ENCODE measurements at regions not wholly inside any gene's neighbourhood (a gene's known extent, or its start where the extent isn't known, plus 50 kb on each side); places are given as distances from the start of the nearest gene placed in this dataset.
A peak's percentile ranks its signal among the peaks of the same experiment; 100 is the strongest.

DNA sequence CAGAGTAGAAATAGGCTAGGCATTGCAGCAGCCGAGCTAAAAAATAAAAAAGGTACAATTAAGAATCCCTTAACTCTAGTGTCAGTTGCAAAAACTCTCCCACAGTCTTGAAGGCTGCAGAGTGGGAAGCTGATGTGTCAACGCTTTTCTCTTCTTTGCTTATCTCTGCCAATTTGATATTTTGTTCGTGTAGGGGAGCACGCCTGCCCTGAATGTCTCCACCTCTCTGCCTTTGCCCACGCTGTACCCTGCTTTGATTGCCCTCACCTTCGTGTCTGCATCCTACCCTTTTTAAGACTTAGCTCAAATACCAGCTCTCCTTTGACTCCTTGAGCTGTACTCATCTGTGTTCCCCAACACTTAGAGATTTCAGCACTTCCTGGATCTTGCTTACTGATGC is 155.4 kb upstream of the CADPS start:
- in situ Hi-C loops (cut with HindIII; ENCODE audit: low sequenced_read_pairs): no loop called here
- DNase-seq (ENCODE audit: low spot score): no peak

DNA sequence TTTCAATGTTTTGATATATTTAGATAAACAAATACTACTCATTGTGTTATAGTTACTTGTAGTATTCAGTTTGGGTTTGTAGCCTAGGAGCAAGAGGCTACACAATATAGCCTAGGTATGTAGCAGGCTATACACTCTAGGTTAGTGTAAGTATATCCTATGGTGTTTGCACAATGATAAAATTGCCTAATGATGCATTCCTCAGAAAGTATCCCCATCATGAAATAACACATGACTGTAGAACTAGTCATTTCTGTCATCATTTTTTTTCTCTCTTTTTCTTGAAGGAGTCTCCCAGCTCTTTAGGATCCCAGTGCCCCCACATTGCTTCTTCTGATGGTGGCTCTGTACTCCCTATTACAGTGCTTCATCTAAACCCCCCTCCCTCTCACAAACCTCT is 157.7 kb upstream of the CADPS start:
- in situ Hi-C loops (cut with HindIII; ENCODE audit: low sequenced_read_pairs): no loop called here

DNA sequence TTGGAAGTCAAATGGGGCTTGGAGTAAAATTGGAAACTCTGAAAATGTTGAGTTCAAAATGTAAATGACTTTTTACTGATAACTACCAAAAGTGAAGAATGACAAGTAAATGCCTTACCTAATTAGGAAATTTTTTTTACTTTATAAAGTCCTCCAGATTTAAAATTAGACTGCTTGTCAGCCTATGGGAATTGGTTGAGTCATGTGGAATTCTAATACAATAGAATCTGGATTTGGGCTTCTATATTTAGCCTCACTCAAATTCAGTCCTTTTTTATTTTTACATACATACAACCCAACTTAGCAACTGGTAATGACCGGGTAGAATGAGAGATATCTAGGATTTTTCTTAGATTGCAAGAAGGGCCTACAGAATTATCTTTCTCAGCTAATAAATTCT is 158.9 kb upstream of the CADPS start:
- in situ Hi-C loops (cut with HindIII; ENCODE audit: low sequenced_read_pairs): no loop called here
- no peak for DNase-seq (ENCODE audit: low spot score)

More for the DNA sequence above, 157.7 kb upstream of the CADPS start:
- DNase-seq (ENCODE audit: low spot score): no peak

DNA sequence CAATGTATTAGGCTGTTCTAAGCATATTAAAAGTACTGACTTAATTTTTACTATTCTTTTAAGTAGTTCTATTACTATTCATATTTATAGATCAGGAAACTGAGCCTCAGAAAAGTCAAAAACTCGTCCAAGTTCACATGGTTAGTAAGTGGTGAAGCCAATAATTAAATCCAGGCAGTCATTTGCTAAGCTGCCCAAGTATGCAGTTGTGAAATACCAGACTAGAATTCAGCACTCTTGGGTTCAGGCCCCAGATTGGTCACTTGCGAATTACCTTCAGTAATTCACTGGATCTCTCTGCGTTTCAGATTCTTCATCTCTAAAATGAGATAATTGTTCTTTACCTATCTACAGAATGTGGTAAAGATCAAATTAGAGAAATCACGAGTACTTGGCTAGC is 161.9 kb upstream of the CADPS start:
- in situ Hi-C loops (cut with HindIII; ENCODE audit: low sequenced_read_pairs): no loop called here
- no peak for DNase-seq (ENCODE audit: low spot score)

DNA sequence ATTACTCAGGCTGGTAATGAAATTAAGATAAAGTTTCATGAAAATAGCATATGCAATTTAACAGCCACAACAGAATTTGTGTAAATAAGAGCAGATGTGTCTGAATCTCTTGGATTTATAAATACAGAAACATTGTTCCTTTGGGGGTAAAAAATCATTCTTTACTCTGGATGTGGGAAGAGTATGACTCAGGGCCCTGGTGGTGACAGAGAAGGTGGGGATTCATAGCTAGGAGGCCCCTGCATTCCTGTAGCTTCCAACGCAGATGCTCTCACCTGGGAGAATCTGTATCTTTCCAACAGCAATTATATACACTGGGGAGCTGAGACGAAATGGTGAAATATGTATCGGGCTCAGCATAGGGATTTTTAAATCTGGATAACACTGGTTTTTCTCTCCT is 167.6 kb upstream of the CADPS start:
- no peak for DNase-seq (ENCODE audit: low spot score)
- in situ Hi-C loops (cut with HindIII; ENCODE audit: low sequenced_read_pairs): no loop called here

DNA sequence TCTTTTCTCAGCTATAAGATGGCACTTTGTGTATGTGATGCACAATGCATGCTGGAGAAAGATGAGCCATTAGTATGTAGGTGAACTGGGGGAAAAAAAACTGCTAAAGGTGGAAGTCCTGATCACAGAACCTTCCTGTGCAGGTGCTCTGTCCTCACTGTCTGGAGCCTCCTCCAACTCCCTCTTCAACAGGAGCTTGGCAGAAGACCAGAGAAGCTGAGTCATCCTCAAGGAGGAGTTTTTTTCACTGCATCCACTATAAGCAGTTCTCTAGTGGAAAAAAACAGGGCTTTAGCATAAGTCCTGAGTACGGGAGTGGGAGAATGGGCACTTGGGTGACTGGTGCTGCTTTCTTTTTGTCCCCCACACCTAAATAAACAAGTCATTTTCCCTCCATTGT is 168.4 kb upstream of the CADPS start:
- no peak for DNase-seq (ENCODE audit: low spot score)

DNA sequence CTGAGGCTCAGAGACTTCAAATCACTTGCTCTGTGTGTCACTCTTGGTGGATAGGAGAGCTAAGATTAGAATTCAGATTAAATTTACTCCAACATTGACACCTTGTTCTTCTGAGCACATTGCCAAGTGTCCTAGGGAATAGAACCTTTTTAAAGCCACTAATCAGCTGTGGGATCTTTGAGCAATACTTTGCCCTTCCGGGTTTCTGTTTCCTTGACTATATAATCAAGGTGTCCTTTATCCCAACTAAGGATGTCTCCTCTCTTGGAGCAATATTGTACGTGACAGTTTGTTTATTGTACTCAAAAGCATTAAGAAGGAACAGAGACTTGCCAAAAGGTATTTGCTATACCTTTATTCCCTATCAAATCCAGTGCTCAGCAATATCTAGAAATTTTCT is 170.9 kb upstream of the CADPS start:
- in situ Hi-C loops (cut with HindIII; ENCODE audit: low sequenced_read_pairs): no loop called here
- DNase-seq (ENCODE audit: low spot score): no peak

More for the DNA sequence above, 168.4 kb upstream of the CADPS start:
- in situ Hi-C loops (cut with HindIII; ENCODE audit: low sequenced_read_pairs): no loop called here

DNA sequence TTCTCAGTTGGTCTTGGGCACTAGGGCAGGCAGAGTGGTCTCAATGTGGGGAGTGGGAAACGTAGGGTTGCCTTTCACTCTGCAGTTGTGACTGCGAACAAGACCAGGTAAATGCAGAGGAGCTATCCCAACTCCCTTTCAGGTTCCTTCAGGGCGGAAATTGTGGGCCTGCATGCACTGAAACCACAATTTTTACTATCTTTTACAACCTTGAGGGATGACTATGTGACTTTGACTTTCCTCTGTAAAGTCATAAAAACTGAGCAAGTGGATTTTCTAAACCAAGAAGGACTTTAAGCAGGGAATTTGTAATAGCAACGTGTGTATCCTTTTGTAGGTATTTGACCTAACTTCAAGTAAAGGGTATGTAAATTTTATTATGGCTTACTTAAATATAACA is 171.4 kb upstream of the CADPS start:
- in situ Hi-C loops (cut with HindIII; ENCODE audit: low sequenced_read_pairs): no loop called here
- no peak for DNase-seq (ENCODE audit: low spot score)

DNA sequence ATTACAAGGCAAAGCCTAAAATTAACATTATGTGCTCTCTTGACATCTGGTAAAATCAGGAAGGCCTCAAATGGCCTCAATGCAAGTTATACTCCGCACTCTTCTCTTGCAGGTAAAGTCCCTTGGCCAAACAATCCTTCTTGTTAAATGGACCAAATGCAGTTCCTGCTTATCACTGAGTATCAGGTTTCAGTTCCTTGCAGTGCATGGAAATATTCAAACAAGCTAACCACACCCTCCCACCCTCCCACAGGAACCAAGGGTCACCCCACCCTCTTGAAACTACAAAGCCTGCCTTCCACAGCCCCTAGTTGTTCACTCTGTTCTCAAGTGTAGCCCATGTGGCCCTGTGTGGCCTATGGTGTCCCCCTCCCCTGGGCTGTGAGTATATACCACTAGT is 171.9 kb upstream of the CADPS start:
- in situ Hi-C loops (cut with HindIII; ENCODE audit: low sequenced_read_pairs): no loop called here
- DNase-seq (ENCODE audit: low spot score): no peak

DNA sequence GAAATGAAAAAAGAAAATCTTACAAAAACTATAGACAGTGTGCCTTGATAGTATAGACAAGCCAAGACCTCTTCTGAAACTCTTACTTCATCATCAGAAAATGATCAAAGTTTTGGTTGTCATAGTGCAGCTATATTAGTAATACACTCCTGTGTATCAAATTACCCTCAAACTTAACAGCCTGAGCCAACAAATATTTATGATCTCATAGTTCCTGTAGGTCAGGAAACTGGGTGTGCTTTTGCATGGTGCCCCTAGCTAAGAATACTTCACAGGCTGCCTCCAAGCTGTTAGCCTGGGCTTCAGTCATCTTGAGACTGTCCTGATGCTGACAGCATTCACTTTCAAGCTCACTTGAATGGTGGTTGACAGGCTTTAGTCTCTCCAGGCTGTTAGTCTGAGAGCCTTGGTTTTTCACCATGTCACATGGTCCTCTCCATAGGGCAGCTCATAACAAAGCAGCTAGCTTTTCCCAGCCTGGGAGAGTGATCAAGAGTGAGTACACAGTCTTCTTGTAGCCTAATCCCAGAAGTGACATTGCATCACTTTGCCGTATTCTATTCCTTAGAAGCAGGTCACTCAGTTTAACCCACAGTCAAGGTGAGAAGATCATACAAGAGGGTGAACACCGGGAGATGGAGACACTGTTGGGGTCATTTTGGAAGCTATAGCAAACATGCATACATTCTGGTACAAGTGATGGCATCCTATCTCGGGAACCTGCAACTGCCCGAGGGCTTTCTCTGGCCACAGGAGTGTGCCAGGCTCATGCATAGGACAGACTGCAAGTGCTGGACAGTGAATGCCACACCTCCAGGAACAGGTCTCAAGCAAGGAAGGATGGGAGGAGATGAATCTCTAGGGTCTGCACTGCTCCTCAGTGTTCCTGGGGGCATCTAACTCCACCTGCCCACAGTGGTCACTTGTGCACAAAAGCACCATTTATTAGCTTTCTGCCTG is 173.4 kb upstream of the CADPS start:
- DNase-seq (ENCODE audit: low spot score): no peak
- in situ Hi-C loops (cut with HindIII; ENCODE audit: low sequenced_read_pairs): no loop called here

DNA sequence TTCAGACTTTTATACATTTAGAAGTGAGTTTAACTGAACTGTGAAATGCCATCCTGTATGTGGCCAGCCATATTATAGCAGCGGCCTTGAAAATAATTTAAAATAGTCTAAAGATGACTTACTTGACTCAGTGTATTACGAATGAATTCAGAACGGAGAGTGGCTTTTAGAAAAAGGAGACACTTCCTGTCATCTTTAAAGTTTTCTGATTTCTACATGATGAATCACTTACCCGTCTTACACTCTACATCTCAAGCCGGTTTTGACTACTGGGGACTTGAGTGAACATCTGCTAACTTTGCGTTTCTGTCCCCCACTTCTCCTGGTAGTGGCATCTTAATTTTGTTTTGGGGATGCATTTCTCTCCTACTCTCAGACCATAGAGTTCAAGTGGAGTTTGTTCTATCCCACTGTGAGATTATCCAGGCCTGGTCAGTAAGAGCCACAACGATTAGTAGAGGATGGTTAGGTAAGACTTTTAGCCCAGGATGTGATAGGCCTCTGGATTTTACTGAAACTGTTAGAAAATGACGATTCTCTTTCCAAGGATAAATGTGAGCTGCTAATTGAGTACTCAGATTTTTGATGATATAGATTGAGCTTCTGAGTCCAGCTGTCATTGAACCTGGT is 175.4 kb upstream of the CADPS start:
- in situ Hi-C loops (cut with HindIII; ENCODE audit: low sequenced_read_pairs): no loop called here
- no peak for DNase-seq (ENCODE audit: low spot score)

DNA sequence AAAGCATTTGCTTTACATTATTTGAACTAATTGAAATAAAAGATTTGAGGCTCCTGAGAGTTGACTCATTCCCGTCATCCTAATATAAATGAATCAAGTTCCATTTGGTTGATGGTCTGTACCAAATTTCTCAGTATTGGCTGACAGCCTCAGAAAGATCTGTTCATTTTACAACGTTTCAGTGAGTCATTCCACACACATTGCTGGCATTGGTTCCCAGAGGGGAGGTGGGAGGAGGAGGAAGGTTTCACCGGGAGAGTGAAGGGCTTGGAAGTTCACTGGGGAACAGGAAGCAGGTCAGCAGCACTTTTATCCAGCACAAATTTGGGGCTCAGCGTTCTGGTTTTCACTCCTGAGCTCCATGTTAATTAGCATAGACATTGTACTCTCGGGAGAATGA is 176.7 kb upstream of the CADPS start:
- in situ Hi-C loops (cut with HindIII; ENCODE audit: low sequenced_read_pairs): no loop called here
- no peak for DNase-seq (ENCODE audit: low spot score)

DNA sequence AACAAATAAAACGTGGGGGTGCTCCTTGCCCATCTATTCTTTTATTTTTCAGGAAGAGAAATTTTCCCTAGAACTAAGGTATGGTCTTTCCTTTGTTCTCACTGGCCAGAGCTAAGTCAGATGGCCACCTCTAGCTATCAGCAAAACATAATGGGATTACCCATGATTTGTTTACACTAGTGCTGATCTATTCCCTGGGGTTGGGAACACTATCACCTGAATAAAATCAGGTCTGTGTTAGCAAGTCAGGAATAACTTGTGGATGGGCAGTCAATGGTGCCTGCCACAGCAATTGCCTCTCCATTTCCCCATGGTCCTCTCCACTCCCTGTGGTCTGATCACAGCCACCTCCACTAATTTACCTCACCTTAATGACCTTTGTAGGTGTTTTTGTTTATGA is 181.7 kb upstream of the CADPS start:
- no peak for DNase-seq (ENCODE audit: low spot score)
- in situ Hi-C loops (cut with HindIII; ENCODE audit: low sequenced_read_pairs): no loop called here

DNA sequence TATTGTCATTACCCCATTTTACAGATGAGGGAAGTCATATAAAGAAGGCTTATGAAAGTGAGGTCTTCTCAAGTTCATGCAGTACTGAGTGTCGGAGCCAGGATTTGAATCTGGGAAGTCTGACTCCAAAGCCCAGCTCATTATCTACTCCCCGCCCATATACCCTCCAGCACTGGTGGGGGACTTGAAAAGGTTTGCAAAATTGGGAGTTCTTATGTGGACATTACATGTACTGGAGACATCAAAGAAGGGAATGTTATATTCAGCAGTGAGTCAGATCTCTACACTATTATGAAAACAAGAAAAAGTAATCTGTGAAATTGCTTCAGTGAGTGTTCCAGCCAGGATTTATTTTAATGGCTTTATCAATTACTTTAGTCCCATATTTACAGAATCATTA is 185.2 kb upstream of the CADPS start:
- DNase-seq (ENCODE audit: low spot score): no peak
- in situ Hi-C loops (cut with HindIII; ENCODE audit: low sequenced_read_pairs): no loop called here

DNA sequence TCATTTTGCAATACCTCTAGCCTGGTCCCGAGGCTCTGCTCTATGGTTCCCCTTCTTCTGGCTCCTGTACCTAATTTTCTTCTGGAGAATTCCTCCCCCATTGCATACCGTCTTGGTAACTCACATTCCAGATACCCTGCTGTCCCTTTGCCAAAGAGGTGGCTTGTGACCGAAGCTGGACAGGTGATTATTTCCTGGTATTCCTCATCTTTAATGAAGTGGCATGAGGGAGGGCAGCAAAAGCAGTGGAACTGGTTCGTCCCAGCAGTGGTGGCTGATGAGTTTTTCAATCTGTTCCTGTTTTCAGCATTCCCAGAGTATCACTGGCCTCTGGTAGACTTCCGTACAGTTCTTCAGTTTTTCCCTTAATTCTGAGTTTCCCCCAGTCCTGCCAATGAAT is 186.2 kb upstream of the CADPS start:
- in situ Hi-C loops (cut with HindIII; ENCODE audit: low sequenced_read_pairs): no loop called here
- DNase-seq (ENCODE audit: low spot score): no peak

DNA sequence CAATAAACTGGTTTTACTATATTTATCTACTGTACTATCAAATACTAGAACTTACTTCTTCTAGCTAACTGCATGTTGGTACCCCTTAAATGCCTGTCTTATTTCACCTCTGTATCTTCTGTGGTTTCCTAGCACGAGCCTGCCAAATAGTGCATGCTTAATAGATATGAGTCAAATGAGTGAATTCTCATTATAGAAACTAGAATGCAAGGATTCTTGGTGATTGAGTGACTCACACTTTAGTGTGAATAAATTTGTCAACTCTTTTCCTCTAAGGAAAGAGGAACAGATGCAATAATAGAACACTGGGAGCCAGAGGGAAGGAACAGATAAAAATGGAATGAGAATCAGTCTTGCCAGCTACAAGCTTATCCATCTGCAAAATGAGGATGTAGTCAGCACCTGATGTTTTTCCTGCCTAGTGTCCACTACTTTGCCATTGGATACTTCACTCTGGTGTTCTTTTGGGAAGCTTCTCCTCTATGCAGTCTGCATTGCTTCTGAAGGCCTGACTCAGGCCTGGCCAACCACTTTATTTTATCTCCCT is 189.1 kb upstream of the CADPS start:
- in situ Hi-C loops (cut with HindIII; ENCODE audit: low sequenced_read_pairs): no loop called here
- peak; percentile 2 for DNase-seq (ENCODE audit: low spot score)

DNA sequence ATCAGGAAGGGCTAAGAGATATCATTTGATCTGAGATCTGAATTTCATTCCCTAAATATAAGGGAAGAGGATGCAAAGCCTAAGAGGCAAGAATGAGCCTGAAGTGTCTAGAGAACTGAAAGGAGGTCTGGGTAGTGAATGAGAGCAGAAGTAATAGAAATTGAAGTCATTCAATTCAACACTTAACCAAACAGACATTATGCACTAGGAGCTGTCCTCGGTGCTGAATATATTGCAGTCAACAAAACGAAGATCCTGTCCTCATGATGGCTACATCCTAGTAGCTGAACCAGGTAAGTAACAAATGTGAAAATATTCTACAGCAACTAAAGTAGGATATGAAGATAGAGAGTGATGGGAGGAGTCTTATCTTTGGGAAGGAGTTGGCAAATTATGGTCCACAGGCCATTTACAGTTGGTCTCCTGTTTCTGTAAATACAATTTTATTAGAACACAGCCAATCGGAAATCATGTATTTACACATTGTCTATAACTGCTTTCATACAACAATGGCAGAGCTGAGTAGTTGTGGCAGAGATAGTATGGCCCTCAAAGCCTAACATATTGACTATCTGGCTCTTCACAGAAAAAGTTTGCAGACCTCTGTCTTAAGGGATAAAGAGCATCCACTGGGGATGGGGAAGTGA is 192.9 kb upstream of the CADPS start:
- in situ Hi-C loops (cut with HindIII; ENCODE audit: low sequenced_read_pairs): no loop called here
- no peak for DNase-seq (ENCODE audit: low spot score)

DNA sequence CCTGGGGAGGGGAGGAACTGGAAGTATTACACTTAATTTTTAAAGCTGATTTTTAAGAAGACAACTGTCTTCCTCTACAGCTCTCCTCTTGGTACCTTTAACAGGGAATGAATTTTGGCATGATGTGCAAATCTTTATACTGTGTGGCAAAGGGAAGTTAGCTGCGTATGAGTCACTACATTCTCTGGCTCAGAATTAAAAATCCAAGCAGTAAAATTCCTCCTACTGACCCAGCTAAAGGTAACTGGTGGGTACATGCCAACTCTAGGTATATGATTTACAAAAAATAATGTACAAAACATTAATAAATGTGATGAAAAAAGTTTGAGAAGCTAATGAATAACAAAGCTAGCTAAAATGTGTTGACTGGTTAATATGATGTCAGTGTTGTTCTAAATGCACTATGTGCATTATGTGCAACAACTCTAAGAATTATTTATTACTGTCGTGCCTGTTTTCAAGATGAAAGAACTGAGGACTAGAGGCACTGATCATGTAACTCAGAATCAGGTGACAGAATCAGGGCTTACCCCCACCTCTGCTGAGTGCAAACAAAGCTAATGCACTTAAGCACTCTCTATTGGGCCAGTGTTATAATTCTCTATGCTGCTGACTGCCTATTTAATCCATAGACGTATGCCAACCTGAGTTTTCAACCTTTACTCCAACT is 194.7 kb upstream of the CADPS start:
- in situ Hi-C loops (cut with HindIII; ENCODE audit: low sequenced_read_pairs): no loop called here
- DNase-seq (ENCODE audit: low spot score): no peak

DNA sequence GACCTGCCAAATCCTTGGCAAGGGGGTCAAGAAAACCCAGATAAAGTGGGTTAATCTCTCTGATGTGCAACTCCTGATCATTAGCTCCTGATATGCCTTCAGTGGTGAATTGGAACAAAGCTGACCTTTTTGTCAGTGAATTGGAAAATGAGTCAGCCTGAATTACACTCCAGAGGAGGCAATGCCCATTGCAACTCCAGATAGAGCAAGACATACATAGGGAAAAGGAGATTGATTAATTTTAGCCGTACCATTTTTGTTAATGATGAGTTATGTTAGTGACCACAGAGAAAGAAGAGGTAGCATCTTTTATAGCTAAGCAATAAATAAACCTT is 195.2 kb upstream of the CADPS start:
- DNase-seq (ENCODE audit: low spot score): no peak
- in situ Hi-C loops (cut with HindIII; ENCODE audit: low sequenced_read_pairs): no loop called here

DNA sequence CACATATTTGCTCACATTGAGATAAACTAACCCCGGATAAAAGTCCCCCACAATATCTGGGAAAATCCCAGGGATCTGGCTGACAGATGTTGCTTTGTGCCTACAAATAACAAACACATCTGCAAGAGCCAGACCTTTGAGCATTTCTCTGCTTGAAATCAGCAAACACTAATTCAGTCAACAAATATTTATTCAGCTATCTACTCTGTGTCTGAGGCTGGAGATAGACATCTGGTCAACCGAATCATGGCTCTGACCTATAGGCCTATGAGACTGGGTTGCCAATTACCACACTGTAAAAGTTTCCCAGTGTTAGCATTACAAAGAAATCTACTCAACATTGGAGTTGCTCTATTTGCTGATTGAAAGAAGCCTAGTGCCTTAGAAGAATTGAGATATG is 201.1 kb upstream of the CADPS start:
- DNase-seq (ENCODE audit: low spot score): no peak
- in situ Hi-C loops (cut with HindIII; ENCODE audit: low sequenced_read_pairs): no loop called here

Data from G401 (cell line).